HG03457 (cell line): ENCODE measurements at regions not wholly inside any gene's neighbourhood (a gene's known extent, or its start where the extent isn't known, plus 50 kb on each side); places are given as distances from the start of the nearest gene placed in this dataset.
"Not testable (repeated sequence)": the region's sequence is repeated elsewhere in the genome, so short reads cannot be mapped to it uniquely, and the experiment has no call there.

Experiments
- ATAC-seq: cut with Tn5 transposase; IDR thresholded peaks from one replicate; pipeline ENCODE4 v1.9.1; 2021; ENCODE audit warnings: moderate number of reproducible peaks; ENCODE audit not compliant: unreplicated experiment

- ATAC-seq = not testable (repeated sequence)
Observed at GRCh38 chr10:6830981-6831380, 250.9 kb upstream of the PRKCQ start.

- ATAC-seq = not testable (repeated sequence)
Observed at GRCh38 chr10:6824793-6825192, 244.7 kb upstream of the PRKCQ start.

- no peak for ATAC-seq
Observed at GRCh38 chr10:6823770-6824169, 243.7 kb upstream of the PRKCQ start.

DNA sequence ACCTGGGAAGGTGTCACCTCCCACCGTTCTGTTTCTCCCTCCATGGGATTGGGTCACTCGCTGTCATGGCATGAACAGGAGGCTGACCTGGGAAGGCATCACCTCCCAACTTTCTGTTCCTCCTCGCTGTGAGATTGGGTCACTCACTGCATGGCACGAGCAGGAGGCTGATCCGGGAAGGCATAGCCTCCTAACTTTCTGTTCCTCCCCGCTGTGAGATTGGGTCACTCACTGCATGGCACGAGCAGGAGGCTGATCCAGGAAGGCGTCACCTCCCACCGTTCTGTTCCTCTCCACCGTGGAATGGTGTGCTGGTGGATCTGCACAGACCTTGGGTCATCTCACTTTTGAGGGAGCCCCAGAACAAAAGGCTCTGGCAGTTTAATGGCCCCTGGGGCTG lies 239.2 kb upstream of the PRKCQ start:
- ATAC-seq = no peak

DNA sequence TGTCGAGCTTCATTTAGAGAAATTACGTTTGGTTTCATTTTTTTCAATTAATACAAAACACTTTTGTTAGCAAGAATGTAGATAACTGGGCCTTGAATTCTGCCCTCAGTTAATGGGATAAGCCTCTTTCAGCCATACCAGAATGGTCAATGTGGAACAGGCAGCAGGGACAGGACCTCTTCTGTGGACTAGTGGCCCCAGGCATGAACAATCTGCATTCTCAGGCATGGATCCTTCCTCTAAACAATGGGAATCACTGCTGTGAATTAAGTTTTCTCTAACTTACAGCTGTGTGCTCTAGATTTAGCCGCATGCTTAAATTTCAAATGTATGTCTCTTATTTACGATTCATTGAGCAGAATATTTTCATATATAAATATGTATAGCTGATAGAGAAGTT lies 237.7 kb upstream of the PRKCQ start:
- no peak for ATAC-seq

GRCh38 chr10:6815346-6815745 lies 235.3 kb upstream of the PRKCQ start:
- ATAC-seq = no peak

DNA sequence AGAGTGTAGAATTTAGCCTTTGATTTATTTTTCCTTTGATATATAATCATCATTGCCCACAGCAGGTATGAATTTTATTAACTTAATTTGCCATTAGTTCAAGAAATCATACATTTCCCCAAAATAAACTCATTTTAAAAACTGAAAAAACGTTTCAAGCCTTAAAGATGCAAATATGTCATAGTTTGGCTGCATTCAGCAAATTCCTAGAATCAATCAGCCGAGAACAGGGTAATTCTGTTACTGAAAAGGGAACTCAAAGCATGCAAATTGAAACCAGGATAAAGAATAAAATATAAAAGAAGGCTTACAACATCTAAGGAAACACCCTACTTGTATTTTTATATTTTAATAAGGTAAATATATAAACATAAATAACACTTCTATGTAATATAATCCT lies 233.8 kb upstream of the PRKCQ start:
- ATAC-seq = no peak

DNA sequence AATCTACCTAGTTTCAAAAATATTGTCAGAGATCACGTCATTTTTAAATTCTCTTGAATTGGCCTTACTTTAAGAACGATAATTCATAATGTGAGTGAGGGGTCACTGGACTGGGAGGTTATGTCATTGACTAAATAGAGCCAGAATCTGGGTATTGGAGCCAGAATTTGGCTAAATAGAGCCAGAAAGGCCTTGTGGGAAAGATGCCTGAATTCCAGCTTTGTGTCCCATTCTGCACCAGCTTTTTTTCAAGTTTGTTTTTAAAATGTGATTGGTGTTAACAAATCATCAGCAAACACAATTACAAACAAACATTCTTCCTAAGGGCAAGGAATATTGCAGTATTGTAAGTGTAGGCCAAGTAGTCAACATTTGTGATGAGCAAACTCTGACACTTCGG lies 233.2 kb upstream of the PRKCQ start:
- no peak for ATAC-seq

DNA sequence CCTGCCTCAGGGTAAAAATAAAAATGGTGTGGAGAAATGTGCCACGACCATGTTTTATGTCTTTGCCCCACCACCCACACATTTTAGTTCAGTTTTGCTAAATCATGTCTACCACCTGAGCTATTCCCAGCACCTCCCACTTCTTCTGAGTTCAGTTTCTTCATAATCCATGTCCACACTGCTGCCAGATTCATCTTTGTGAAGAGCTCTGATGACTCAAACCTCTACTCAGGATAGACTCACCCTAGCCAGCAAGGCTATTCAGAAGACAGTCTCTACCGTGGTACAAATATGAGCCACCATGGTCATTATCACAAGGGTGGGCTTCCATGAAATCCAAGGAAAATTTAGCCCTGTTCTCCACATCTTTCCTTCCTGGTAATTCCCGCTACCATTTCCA lies 231.1 kb upstream of the PRKCQ start:
- no peak for ATAC-seq

GRCh38 chr10:6803427-6803783 lies 223.3 kb upstream of the PRKCQ start:
- no peak for ATAC-seq

DNA sequence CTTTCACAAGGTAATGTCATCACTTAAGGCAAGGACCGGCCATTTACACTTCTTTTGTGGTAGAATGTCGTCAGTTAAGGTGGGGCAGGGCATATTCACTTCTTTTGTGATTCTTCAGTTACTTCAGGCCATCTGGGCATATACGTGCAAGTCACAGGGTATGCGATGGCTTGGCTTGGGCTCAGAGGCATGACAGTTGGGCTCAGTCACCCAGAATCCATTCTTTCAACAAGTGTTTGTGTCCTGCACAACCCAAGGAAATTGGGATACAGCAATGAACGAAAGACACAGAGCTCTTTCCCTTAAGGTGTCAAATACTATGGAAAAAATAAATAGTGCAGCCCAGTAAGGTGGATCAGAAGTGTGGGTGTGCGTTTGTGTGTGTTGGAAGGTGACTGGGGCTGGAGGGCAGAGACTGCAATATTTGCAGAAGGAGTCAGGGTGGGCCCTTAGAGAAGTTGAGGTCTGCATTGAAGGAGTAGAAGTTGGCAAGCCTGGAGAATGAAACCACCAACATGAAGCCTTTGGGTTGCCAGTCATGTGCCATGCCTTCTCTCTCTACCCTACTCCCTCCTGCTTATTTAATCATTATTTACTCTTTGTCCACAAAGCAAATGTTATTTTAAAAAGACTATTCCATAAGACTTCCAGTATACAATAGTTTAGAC lies 222.8 kb upstream of the PRKCQ start:
- no peak for ATAC-seq

GRCh38 chr10:6796231-6796630 lies 216.2 kb upstream of the PRKCQ start:
- no peak for ATAC-seq

DNA sequence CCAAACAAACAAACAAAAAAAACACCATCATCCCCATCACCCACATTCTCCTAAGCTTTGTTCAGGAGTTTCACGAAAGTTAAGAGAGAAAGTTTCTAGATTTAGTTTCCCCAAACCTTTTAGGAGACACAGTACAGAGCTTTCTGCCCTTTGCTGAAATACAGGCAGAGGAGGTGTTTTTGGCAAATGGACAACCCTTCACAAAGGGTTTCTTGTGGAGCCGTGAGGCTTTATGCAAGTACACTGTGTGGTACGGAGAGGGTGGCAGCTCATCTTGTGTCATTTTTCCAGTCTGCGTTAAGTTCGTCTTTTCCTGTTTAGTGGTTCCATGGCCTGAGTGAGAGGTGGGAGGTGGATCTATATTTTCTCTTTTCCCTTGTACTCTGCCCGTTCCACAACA lies 215.5 kb upstream of the PRKCQ start:
- ATAC-seq = no peak

DNA sequence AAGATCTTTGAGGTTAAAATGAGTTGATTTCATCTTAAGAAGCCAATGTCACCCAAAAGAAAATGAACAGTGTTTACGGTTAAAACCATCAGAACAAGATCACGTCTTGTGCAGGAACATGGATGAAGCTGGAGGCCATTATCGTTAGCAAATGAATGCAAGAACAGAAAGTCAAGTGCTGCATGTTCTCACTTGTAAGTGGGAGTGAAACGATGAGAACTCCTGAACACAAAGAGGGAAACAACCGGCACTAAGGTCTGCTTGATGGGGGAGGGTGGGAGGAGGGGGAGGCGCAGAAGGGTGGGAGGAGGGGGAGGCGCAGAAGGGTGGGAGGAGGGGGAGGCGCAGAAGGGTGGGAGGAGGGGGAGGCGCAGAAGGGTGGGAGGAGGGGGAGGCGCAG lies 214.8 kb upstream of the PRKCQ start:
- not testable (repeated sequence) for ATAC-seq

- no peak for ATAC-seq
Observed at GRCh38 chr10:6794441-6794840, 214.4 kb upstream of the PRKCQ start.

DNA sequence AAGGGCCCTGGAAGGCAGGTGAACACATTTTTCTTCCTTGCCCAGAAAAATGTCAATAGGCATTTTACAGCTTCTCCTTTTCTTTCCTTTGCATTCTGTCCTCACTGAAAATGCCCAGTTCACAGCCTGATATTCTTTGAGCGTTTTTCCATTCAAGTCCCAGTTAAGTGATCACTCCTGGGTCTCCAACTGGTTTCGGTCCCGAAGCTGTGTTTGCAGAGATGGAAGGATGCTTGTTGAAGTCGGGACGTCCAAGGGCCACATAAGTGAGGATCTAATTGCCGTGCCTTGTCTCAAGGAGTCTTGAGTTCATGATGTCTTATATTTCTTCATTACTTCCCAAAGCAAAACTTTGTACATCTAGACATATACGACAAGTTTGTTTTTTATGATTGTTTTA lies 208.7 kb upstream of the PRKCQ start:
- ATAC-seq = no peak

GRCh38 chr10:6788231-6788630 lies 208.2 kb upstream of the PRKCQ start:
- ATAC-seq = no peak

- no peak for ATAC-seq
Observed at GRCh38 chr10:6787718-6788117, 207.6 kb upstream of the PRKCQ start.

- no peak for ATAC-seq
Observed at GRCh38 chr10:6787091-6787490, 207.0 kb upstream of the PRKCQ start.

- no peak for ATAC-seq
Observed at GRCh38 chr10:6786579-6787031, 206.5 kb upstream of the PRKCQ start.

DNA sequence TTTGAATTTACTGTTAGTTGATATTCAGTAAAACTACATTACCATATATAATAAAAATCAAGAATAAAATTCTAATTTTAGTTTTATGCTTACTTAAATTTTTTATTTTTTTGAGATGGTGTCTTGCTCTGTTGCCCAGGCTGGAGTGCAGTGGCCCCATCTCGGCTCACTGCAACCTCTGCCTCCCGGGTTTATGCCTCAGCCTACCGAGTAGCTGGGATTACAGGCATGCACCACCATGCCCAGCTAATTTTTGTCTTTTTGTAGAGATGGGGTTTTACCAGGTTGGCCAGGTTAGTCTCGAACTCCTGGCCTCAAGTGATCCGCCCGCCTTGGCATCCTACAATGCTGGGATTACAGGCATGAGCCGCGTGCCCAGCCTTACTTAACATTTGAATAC lies 204.4 kb upstream of the PRKCQ start:
- ATAC-seq = not testable (repeated sequence)

GRCh38 chr10:6783471-6783870 lies 203.4 kb upstream of the PRKCQ start:
- ATAC-seq = no peak

DNA sequence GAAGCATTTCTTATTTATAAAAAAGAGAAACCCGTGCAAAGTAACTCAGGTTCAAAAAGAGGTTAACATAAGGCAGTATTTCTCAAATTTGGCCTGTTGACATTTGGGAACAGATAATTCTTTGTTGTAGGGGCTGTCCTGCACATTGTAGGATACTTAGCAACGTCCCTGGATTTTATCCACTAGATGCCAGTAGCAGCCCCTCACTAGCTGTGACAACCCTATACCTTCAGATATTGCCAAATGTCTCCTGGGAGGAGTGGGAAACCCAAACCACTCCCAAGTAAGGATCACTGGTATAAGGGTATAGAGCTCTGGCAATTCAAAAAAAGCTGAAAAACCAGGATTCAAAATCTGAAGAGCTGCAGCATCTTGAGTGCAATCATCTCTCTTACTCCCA lies 202.3 kb upstream of the PRKCQ start:
- no peak for ATAC-seq
